K562 (cell line): ENCODE measurements at regions not wholly inside any gene's neighbourhood (a gene's known extent, or its start where the extent isn't known, plus 50 kb on each side); places are given as distances from the start of the nearest gene placed in this dataset.
A peak's percentile ranks its signal among the peaks of the same experiment; 100 is the strongest.

Experiments
- ATAC-seq: fragments of 200-7000 bp; cut with Tn5 transposase; 3 replicates; pipeline ENCODE4 v1.9.1; 2020; ENCODE audit warnings: moderate library complexity
- BruUV-seq: library from RNA; stranded (reverse); fragments of 400-500 nt; replicated peaks from 2 replicates; lab custom pipeline; 2021; lab: Mats Ljungman, UMichigan
- CTCF ChIA-PET: fragments of 300-600 bp; formaldehyde crosslinking; extraction: SDS; loops from one replicate; lab custom pipeline; 2021; ENCODE audit warnings: low intra/inter-chr PET ratio; lab: Yijun Ruan, JAX
- POLR2A ChIA-PET: fragments of 300-600, 350-650 bp; sonication (Branson Sonifier 250); formaldehyde crosslinking; extraction: SDS; loops from one replicate; lab custom pipeline; 2021; ENCODE audit warnings: antibody characterized with exemption, inconsistent platforms; lab: Yijun Ruan, JAX
- DNase-seq, 4 experiments: peaks; one replicate each; pipeline versions ENCODE4 v3.0.0 to v3.0.0-alpha.2; 2011 to 2018; ENCODE audit warnings: low spot score in 3 of 4, mixed read lengths in 3 of 4; ENCODE audit errors: extremely low read depth in 1 of 4
- FAIRE-seq: peaks from 2 replicates; lab custom pipeline; 2011; peaks lifted over from hg19 to GRCh38; lab: Jason Lieb, UNC
- H2AFZ ChIP-seq: 2 replicates; pipeline ENCODE4 v1.6.0; 2011; ENCODE audit warnings: low read depth, low read length, control low read depth, inconsistent platforms
- H3K27ac ChIP-seq: fragments of 200-600 bp; 3 replicates; pipeline ENCODE4 v1.8.0; 2011; ENCODE audit warnings: low read depth, mild to moderate bottlenecking, control low read depth, inconsistent platforms, low read length, moderate library complexity, mixed read lengths; ENCODE audit errors: extremely low read depth
- H3K27me3 ChIP-seq, 2 experiments: fragments of 300-600 bp in 1 of 2; 2 replicates in 1 of 2; 3 replicates in 1 of 2; pipeline versions ENCODE4 v1.6.0 to v1.8.0; 2011; ENCODE audit warnings: inconsistent platforms in 2 of 2, low read length in 2 of 2, mild to moderate bottlenecking in 1 of 2, mixed read lengths in 1 of 2, moderate library complexity in 1 of 2; ENCODE audit not compliant: control insufficient read depth in 2 of 2, insufficient read depth in 2 of 2
- H3K36me3 ChIP-seq: fragments of 300-600 bp; 3 replicates; pipeline ENCODE4 v1.8.0; 2011; ENCODE audit warnings: mild to moderate bottlenecking, low read length, inconsistent platforms; ENCODE audit not compliant: control insufficient read depth, insufficient read depth
- H3K4me1 ChIP-seq, 2 experiments: fragments of 200-600 bp in 1 of 2; replicated peaks in 1 of 2; 2 replicates in 1 of 2; 3 replicates in 1 of 2; pipeline versions ENCODE4 v1.5.1 to v1.8.0; 2011; ENCODE audit warnings: inconsistent platforms in 2 of 2, low read length in 2 of 2, mild to moderate bottlenecking in 1 of 2, mixed read lengths in 1 of 2, moderate library complexity in 1 of 2; ENCODE audit not compliant: control insufficient read depth in 2 of 2, insufficient read depth in 2 of 2
- H3K4me2 ChIP-seq: 2 replicates; pipeline ENCODE4 v1.6.1; 2011; ENCODE audit warnings: low read length, control low read depth, inconsistent platforms, mixed read lengths; ENCODE audit not compliant: insufficient read depth
- H3K4me3 ChIP-seq: fragments of 200-600 bp; sonication (generic), shearing (Covaris generic); 2 replicates; pipeline ENCODE4 v1.5.1; 2016; ENCODE audit warnings: control low read depth, inconsistent platforms
- H3K79me2 ChIP-seq: fragments of 200-600 bp; 3 replicates; pipeline ENCODE4 v1.8.0; 2011; ENCODE audit warnings: low read length, inconsistent platforms; ENCODE audit not compliant: control insufficient read depth, insufficient read depth
- H3K9ac ChIP-seq, 2 experiments: 2 replicates each; pipeline versions ENCODE4 v1.6.0 to v1.6.1; 2011; ENCODE audit warnings: low read depth in 2 of 2, low read length in 2 of 2, control low read depth in 1 of 2, inconsistent platforms in 1 of 2, mild to moderate bottlenecking in 1 of 2, mixed read lengths in 1 of 2; ENCODE audit not compliant: insufficient read depth in 1 of 2
- H3K9me1 ChIP-seq: one replicate; pipeline ENCODE4 v1.6.0; 2011; ENCODE audit warnings: inconsistent platforms, mild to moderate bottlenecking, low read length, moderate library complexity; ENCODE audit not compliant: control insufficient read depth, insufficient read depth
- H3K9me3 ChIP-seq: replicated peaks from 2 replicates; pipeline ENCODE4 v1.5.1; 2011; ENCODE audit warnings: low read depth, low read length, inconsistent platforms; ENCODE audit not compliant: control insufficient read depth, insufficient read depth
- H4K20me1 ChIP-seq: replicated peaks from 2 replicates; pipeline ENCODE4 v1.6.1; 2011; ENCODE audit warnings: low read length, inconsistent platforms, mixed read lengths; ENCODE audit not compliant: control insufficient read depth, insufficient read depth
- BRD9 ChIP-seq: fragments of 450-650 bp; IDR thresholded peaks from 2 replicates; pipeline ENCODE4 v1.6.1; 2018; ENCODE audit warnings: low read depth; ENCODE audit not compliant: partially characterized antibody
- C11orf30 ChIP-seq: fragments of 450-650 bp; IDR thresholded peaks from 2 replicates; pipeline ENCODE4 v1.6.1; 2016; ENCODE audit warnings: low read depth, mild to moderate bottlenecking
- DDX20 ChIP-seq: fragments of 450-650 bp; IDR thresholded peaks from 2 replicates; pipeline ENCODE4 v1.6.1; 2016; ENCODE audit warnings: missing genetic modification characterization, low read depth, mild to moderate bottlenecking, missing compliant biosample characterization, moderate library complexity
- GATAD2A ChIP-seq: fragments of 450-650 bp; IDR thresholded peaks from 2 replicates; pipeline ENCODE4 v1.6.1; 2017
- KAT8 ChIP-seq: fragments of 450-650 bp; IDR thresholded peaks from 2 replicates; pipeline ENCODE4 v1.6.1; 2016; ENCODE audit warnings: low read depth, mild to moderate bottlenecking
- MAFF ChIP-seq: IDR thresholded peaks from 2 replicates; pipeline ENCODE4 v1.6.1; 2012; ENCODE audit warnings: low read length, improper control_type of control experiment
- MAFK ChIP-seq: IDR thresholded peaks from 2 replicates; pipeline ENCODE4 v1.6.1; 2011; ENCODE audit warnings: low read length, improper control_type of control experiment
- NFE2 ChIP-seq: IDR thresholded peaks from 2 replicates; pipeline ENCODE4 v1.6.1; 2014; ENCODE audit warnings: antibody characterized with exemption, low read depth
- RFX7 ChIP-seq: fragments of 250-450 bp; sonication (Bioruptor Pico); IDR thresholded peaks from 2 replicates; pipeline ENCODE4 v1.5.1; 2021; ENCODE audit warnings: mild to moderate bottlenecking
- ZBTB11 ChIP-seq, 3 experiments: fragments of 200-800 bp in 1 of 3; fragments of 250-450 bp in 1 of 3; fragments of 450-650 bp in 1 of 3; sonication (Bioruptor Pico) in 1 of 3; sonication (Bioruptor generic) in 1 of 3; formaldehyde crosslinking in 1 of 3; IDR thresholded peaks; 2 replicates each; pipeline versions ENCODE4 v1.6.1 to v1.8.0; 2016 to 2022; ENCODE audit warnings: mild to moderate bottlenecking in 2 of 3, missing genetic modification characterization in 2 of 3, missing compliant biosample characterization in 1 of 3, moderate library complexity in 1 of 3
- ZNF143 ChIP-seq: sonication (generic); formaldehyde crosslinking; IDR thresholded peaks from 2 replicates; pipeline ENCODE4 v1.9.0; 2022; ENCODE audit warnings: mild to moderate bottlenecking, missing genetic modification reagents
- ZNF175 ChIP-seq: fragments of 200-800 bp; sonication (Bioruptor generic); IDR thresholded peaks from 2 replicates; pipeline ENCODE4 v1.6.1; 2016; ENCODE audit warnings: low read depth, mild to moderate bottlenecking, missing genetic modification characterization, missing compliant biosample characterization
- ZNF316 ChIP-seq: fragments of 450-650 bp; IDR thresholded peaks from 2 replicates; pipeline ENCODE4 v1.6.1; 2016
- ZNF445 ChIP-seq: fragments of 250-450 bp; sonication (Bioruptor Pico); IDR thresholded peaks from 2 replicates; pipeline ENCODE4 v1.4.0; 2020; ENCODE audit warnings: low read depth, mild to moderate bottlenecking, moderate library complexity
- whole genome bisulfite sequencing: fragments of 100-300 bp; shearing (Covaris generic); methylation state at CpG from one replicate; pipeline ENCODE4 v1.1.6; 2016; ENCODE audit warnings: low coverage, mixed read lengths; ENCODE audit not compliant: insufficient coverage; ENCODE audit errors: missing lambda C conversion rate; 5-methylcytosine and 5-hydroxymethylcytosine counted together
- in situ Hi-C: fragments of 300-500 bp; cut with MboI; formaldehyde crosslinking; loops from 4 replicates; pipeline ENCODE4 v1.15.0; 2018; ENCODE audit warnings: inconsistent platforms, mixed read lengths
- intact Hi-C: fragments of 100-400 bp; cut with micrococcal nuclease; formaldehyde crosslinking; loops from 2 replicates; pipeline ENCODE4 v1.14.2; 2022
- TF ChIP-seq, protein P1 (sequence below): fragments of 250-450 bp; sonication (Bioruptor Pico); IDR thresholded peaks from 2 replicates; pipeline ENCODE4 v1.8.0; 2021; ENCODE audit warnings: borderline replicate concordance, mild to moderate bottlenecking, moderate library complexity; ENCODE audit not compliant: poor library complexity, severe bottlenecking
- TF ChIP-seq, protein P2 (sequence below), 2 experiments: fragments of 450-650 bp in 1 of 2; sonication (generic) in 1 of 2; formaldehyde crosslinking; conservative IDR thresholded peaks; 2 replicates each; pipeline versions ENCODE4 v1.4.0 to v1.8.1; 2020 to 2022; ENCODE audit warnings: mild to moderate bottlenecking in 1 of 2, missing genetic modification reagents in 1 of 2

GRCh38 chr2:57782587-57782986 is 264.0 kb upstream of the VRK2 start:
- FAIRE-seq: no peak
- no peaks in the 10 kb centered on the region for H3K27me3 ChIP-seq

GRCh38 chr2:57793310-57793709 is 253.3 kb upstream of the VRK2 start:
- H4K20me1 ChIP-seq: no peaks in the 10 kb centered on the region
- ATAC-seq: no peak
- BruUV-seq: no TSS peak
- no peaks in the 10 kb centered on the region for H3K36me3 ChIP-seq
- H3K79me2 ChIP-seq: no peaks in the 10 kb centered on the region
- no peaks in the 10 kb centered on the region for H3K9me3 ChIP-seq
- FAIRE-seq: no peak
- no peaks in the 10 kb centered on the region for H3K9me1 ChIP-seq
- 6% methylated on average over 2 of the region's 2 CpGs for WGBS
- CTCF ChIA-PET: no interaction called here
- H3K4me2 ChIP-seq: no peak overlapping the region
- no peaks in the 10 kb centered on the region for H3K4me1 ChIP-seq
- no peak overlapping the region for H3K27ac ChIP-seq
- DNase-seq: no peak
- H3K27me3 ChIP-seq: no peaks in the 10 kb centered on the region
- H3K4me3 ChIP-seq: no peak overlapping the region
- H3K9ac ChIP-seq: no peak overlapping the region
- POLR2A ChIA-PET: no interaction called here
- in situ Hi-C loops (no loop called here), intact Hi-C loops (no loop called here)
- no peak overlapping the region for H2AFZ ChIP-seq
- TF ChIP-seq ZBTB11 (CRISPR knock-in tag; IDR thresholded peaks at IDR 0.05): no peak
- no peak for TF ChIP-seq NFE2
- TF ChIP-seq, protein P1, sequence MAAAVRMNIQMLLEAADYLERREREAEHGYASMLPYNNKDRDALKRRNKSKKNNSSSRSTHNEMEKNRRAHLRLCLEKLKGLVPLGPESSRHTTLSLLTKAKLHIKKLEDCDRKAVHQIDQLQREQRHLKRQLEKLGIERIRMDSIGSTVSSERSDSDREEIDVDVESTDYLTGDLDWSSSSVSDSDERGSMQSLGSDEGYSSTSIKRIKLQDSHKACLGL (CRISPR knock-in tag): no peak
- TF ChIP-seq ZNF175 (CRISPR knock-in tag): no peak
- no peak for TF ChIP-seq ZNF445
- no peak for TF ChIP-seq KAT8
- TF ChIP-seq RFX7 (CRISPR knock-in tag): no peak
- TF ChIP-seq, protein P2, sequence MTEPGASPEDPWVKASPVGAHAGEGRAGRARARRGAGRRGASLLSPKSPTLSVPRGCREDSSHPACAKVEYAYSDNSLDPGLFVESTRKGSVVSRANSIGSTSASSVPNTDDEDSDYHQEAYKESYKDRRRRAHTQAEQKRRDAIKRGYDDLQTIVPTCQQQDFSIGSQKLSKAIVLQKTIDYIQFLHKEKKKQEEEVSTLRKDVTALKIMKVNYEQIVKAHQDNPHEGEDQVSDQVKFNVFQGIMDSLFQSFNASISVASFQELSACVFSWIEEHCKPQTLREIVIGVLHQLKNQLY (CRISPR knock-in tag; conservative IDR thresholded peaks at IDR 0.05): no peak
- no peak for TF ChIP-seq ZNF143 (CRISPR knock-in tag)
- no peak for TF ChIP-seq BRD9

More at GRCh38 chr2:57782587-57782986, 264.0 kb upstream of the VRK2 start:
- Histone ChIP-seq H3K27ac (no peak overlapping the region), H3K4me1 (no peaks in the 10 kb centered on the region), H3K79me2 (no peaks in the 10 kb centered on the region), H3K4me3 (no peak overlapping the region), H4K20me1 (no peaks in the 10 kb centered on the region), H3K9ac (no peak overlapping the region), H2AFZ (no peak overlapping the region), H3K9me1 (no peaks in the 10 kb centered on the region), H3K9me3 (no peaks in the 10 kb centered on the region), H3K36me3 (no peaks in the 10 kb centered on the region), H3K4me2 (no peak overlapping the region)
- ChIA-PET CTCF (no interaction called here), POLR2A (no interaction called here)
- in situ Hi-C loops (no loop called here), intact Hi-C loops (no loop called here)
- ATAC-seq (no peak), DNase-seq (no peak)
- no TSS peak for BruUV-seq
- TF ChIP-seq GATAD2A (no peak), C11orf30 (peak; percentile 55), ZNF316 (peak; percentile 85), MAFF (peak; percentile 14; the same call in 1 of the 2 replicates), MAFK (0 out of 2 replicates have a peak, but pooled peaks have one; percentile 12), DDX20 (no peak)
